ENCODE measurements at regions not wholly inside any gene's neighbourhood (a gene's known extent, or its start where the extent isn't known, plus 50 kb on each side); places are given as distances from the start of the nearest gene placed in this dataset.

- no peaks in the 10 kb centered on the region for H3K27me3 Mint-ChIP-seq
- TF ChIP-seq CTCF (conservative IDR thresholded peaks at IDR 0.05), result no peak
- H3K27ac Mint-ChIP-seq, result no peak overlapping the region
- no peak for DNase-seq (ENCODE audit: extremely low spot score, unreplicated experiment)
- H3K4me3 Mint-ChIP-seq, result no peak overlapping the region
- H3K4me1 Mint-ChIP-seq (ENCODE audit: unreplicated experiment), result no peaks in the 10 kb centered on the region
- no peaks in the 10 kb centered on the region for H3K36me3 Mint-ChIP-seq
- H3K9me3 Mint-ChIP-seq, result no peaks in the 10 kb centered on the region
Measured at GRCh38 chr10:35813219-35813618, 171.1 kb upstream of the FZD8 start.

GRCh38 chr10:35808344-35808743 lies 166.2 kb upstream of the FZD8 start:
- no peak for TF ChIP-seq CTCF (conservative IDR thresholded peaks at IDR 0.05)
- no peak for DNase-seq (ENCODE audit: extremely low spot score, unreplicated experiment)
- Mint-ChIP-seq H3K4me1 (ENCODE audit: unreplicated experiment) (no peaks in the 10 kb centered on the region), H3K4me3 (no peak overlapping the region), H3K27ac (no peak overlapping the region), H3K36me3 (no peaks in the 10 kb centered on the region), H3K27me3 (no peaks in the 10 kb centered on the region), H3K9me3 (no peaks in the 10 kb centered on the region)

GRCh38 chr10:35803046-35803445 lies 160.9 kb upstream of the FZD8 start:
- H3K4me3 Mint-ChIP-seq, result no peak overlapping the region
- no peaks in the 10 kb centered on the region for H3K9me3 Mint-ChIP-seq
- no peak overlapping the region for H3K27ac Mint-ChIP-seq
- no peak for DNase-seq (ENCODE audit: extremely low spot score, unreplicated experiment)
- no peaks in the 10 kb centered on the region for H3K27me3 Mint-ChIP-seq
- H3K4me1 Mint-ChIP-seq (ENCODE audit: unreplicated experiment), result peaks cover 3% of the 10 kb centered on the region
- H3K36me3 Mint-ChIP-seq, result no peaks in the 10 kb centered on the region
- no peak for TF ChIP-seq CTCF (conservative IDR thresholded peaks at IDR 0.05)

- Mint-ChIP-seq H3K27me3 (no peaks in the 10 kb centered on the region), H3K36me3 (no peaks in the 10 kb centered on the region), H3K4me3 (no peak overlapping the region), H3K4me1 (ENCODE audit: unreplicated experiment) (no peaks in the 10 kb centered on the region), H3K27ac (no peak overlapping the region), H3K9me3 (no peaks in the 10 kb centered on the region)
- TF ChIP-seq CTCF (conservative IDR thresholded peaks at IDR 0.05), result no peak
- no peak for DNase-seq (ENCODE audit: extremely low spot score, unreplicated experiment)
Measured at GRCh38 chr10:35797187-35797586, 155.1 kb upstream of the FZD8 start.

GRCh38 chr10:35795131-35795824 lies 153.2 kb upstream of the FZD8 start:
- no peak overlapping the region for H3K27ac Mint-ChIP-seq
- no peak overlapping the region for H3K4me3 Mint-ChIP-seq
- H3K4me1 Mint-ChIP-seq (ENCODE audit: unreplicated experiment), result peaks cover 6% of the 10 kb centered on the region
- DNase-seq (ENCODE audit: extremely low spot score, unreplicated experiment), result no peak
- H3K9me3 Mint-ChIP-seq, result no peaks in the 10 kb centered on the region
- H3K36me3 Mint-ChIP-seq, result no peaks in the 10 kb centered on the region
- peaks cover 8% of the 10 kb centered on the region for H3K27me3 Mint-ChIP-seq
- TF ChIP-seq CTCF (conservative IDR thresholded peaks at IDR 0.05), result no peak

GRCh38 chr10:35794703-35795102 lies 152.6 kb upstream of the FZD8 start:
- Mint-ChIP-seq H3K4me1 (ENCODE audit: unreplicated experiment) (peaks cover 6% of the 10 kb centered on the region), H3K36me3 (no peaks in the 10 kb centered on the region), H3K27me3 (peaks cover 14% of the 10 kb centered on the region), H3K9me3 (peaks cover 4% of the 10 kb centered on the region), H3K4me3 (no peak overlapping the region), H3K27ac (no peak overlapping the region)
- no peak for TF ChIP-seq CTCF (conservative IDR thresholded peaks at IDR 0.05)
- no peak for DNase-seq (ENCODE audit: extremely low spot score, unreplicated experiment)

Data from type B pancreatic cell (in vitro differentiated cells).